HuH-7 (cell line): ENCODE measurements at regions not wholly inside any gene's neighbourhood (a gene's known extent, or its start where the extent isn't known, plus 50 kb on each side); places are given as distances from the start of the nearest gene placed in this dataset.
"Not testable (repeated sequence)": the region's sequence is repeated elsewhere in the genome, so short reads cannot be mapped to it uniquely, and the experiment has no call there.

Experiments used
- DNase-seq: peaks from one replicate; pipeline ENCODE4 v3.0.0; 2011; ENCODE audit warnings: low spot score

GRCh38 chrX:136975684-136976470 is 57.9 kb downstream of the GPR101 start:
- no peak for DNase-seq

GRCh38 chrX:136967966-136968365 is 65.8 kb downstream of the GPR101 start:
- DNase-seq, result no peak

- DNase-seq, result no peak
Measured at GRCh38 chrX:136963973-136964372, 69.8 kb downstream of the GPR101 start.

- no peak for DNase-seq
Measured at GRCh38 chrX:136961594-136962135, 72.1 kb downstream of the GPR101 start.

GRCh38 chrX:136954930-136955329 is 74.4 kb upstream of the RBMX start:
- DNase-seq, result peak; percentile 6

GRCh38 chrX:136953867-136954787 is 73.6 kb upstream of the RBMX start:
- DNase-seq, result peak; percentile 42

GRCh38 chrX:136950211-136950610 is 69.7 kb upstream of the RBMX start:
- no peak for DNase-seq

- no peak for DNase-seq
Measured at GRCh38 chrX:136941396-136942337, 61.1 kb upstream of the RBMX start.

GRCh38 chrX:136936183-136936549 is 55.6 kb upstream of the RBMX start:
- DNase-seq, result no peak

GRCh38 chrX:136935533-136936182 is 55.1 kb upstream of the RBMX start:
- not testable (repeated sequence) for DNase-seq

GRCh38 chrX:136934652-136935051 is 54.1 kb upstream of the RBMX start:
- DNase-seq, result not testable (repeated sequence)

- no peak for DNase-seq
Measured at GRCh38 chrX:136933611-136934145, 53.2 kb upstream of the RBMX start.

- DNase-seq, result no peak
Measured at GRCh38 chrX:136931661-136932060, 51.1 kb upstream of the RBMX start.
